K562 (cell line): ENCODE measurements at regions not wholly inside any gene's neighbourhood (a gene's known extent, or its start where the extent isn't known, plus 50 kb on each side); places are given as distances from the start of the nearest gene placed in this dataset.

Experiments used
- CBFA2T2 ChIP-seq: fragments of 450-650 bp; conservative IDR thresholded peaks from 2 replicates; pipeline ENCODE4 v1.6.1; 2017; ENCODE audit warnings: mild to moderate bottlenecking
- GATAD2A ChIP-seq: fragments of 450-650 bp; IDR thresholded peaks from 2 replicates; pipeline ENCODE4 v1.6.1; 2017
- HEY1 ChIP-seq: fragments of 250-450 bp; sonication (Bioruptor Pico); IDR thresholded peaks from 2 replicates; pipeline ENCODE4 v1.5.0; 2020; ENCODE audit warnings: mild to moderate bottlenecking, moderate library complexity, borderline replicate concordance
- MECOM ChIP-seq: fragments of 250-450 bp; sonication (Bioruptor Pico); IDR thresholded peaks from 2 replicates; pipeline ENCODE4 v1.8.0; 2022; ENCODE audit warnings: inconsistent platforms
- NBN ChIP-seq: fragments of 450-650 bp; IDR thresholded peaks from 2 replicates; pipeline ENCODE4 v1.6.1; 2016; ENCODE audit warnings: low read depth, mild to moderate bottlenecking
- NELFE ChIP-seq: IDR thresholded peaks from 2 replicates; pipeline ENCODE4 v1.6.1; 2011; ENCODE audit warnings: mild to moderate bottlenecking; ENCODE audit not compliant: insufficient read depth, insufficient read length
- NRF1 ChIP-seq, 2 experiments: fragments of 450-650 bp; IDR thresholded peaks in 1 of 2; conservative IDR thresholded peaks in 1 of 2; 2 replicates each; pipeline ENCODE4 v1.6.1; 2014; ENCODE audit warnings: mild to moderate bottlenecking in 2 of 2
- PHB ChIP-seq: fragments of 250-450 bp; sonication (Bioruptor Pico); IDR thresholded peaks from 2 replicates; pipeline ENCODE4 v1.5.0; 2021
- PHF8 ChIP-seq: fragments of 200-600 bp; sonication (generic); IDR thresholded peaks from 2 replicates; pipeline ENCODE4 v1.6.1; 2012; ENCODE audit warnings: mixed run types, mild to moderate bottlenecking, inconsistent platforms, low read length, moderate library complexity, borderline replicate concordance
- RBM34 ChIP-seq: fragments of 200-400 bp; formaldehyde crosslinking; IDR thresholded peaks from 2 replicates; pipeline ENCODE4 v1.6.1; 2018; ENCODE audit warnings: low read length, borderline replicate concordance; ENCODE audit not compliant: insufficient read depth
- RFX1 ChIP-seq: fragments of 450-650 bp; IDR thresholded peaks from 2 replicates; pipeline ENCODE4 v1.6.1; 2016; ENCODE audit warnings: mild to moderate bottlenecking, moderate library complexity
- RUNX1 ChIP-seq: sonication (generic); IDR thresholded peaks from 2 replicates; pipeline ENCODE4 v1.6.1; 2016; ENCODE audit warnings: antibody characterized with exemption, low read depth
- SRSF7 ChIP-seq: fragments of 200-400 bp; formaldehyde crosslinking; optimal IDR thresholded peaks from 2 replicates; pipeline ENCODE3; 2017; ENCODE audit warnings: mild to moderate bottlenecking, low read depth, low read length
- TAF1 ChIP-seq: IDR thresholded peaks from 2 replicates; pipeline ENCODE4 v1.6.1; 2011; ENCODE audit warnings: mild to moderate bottlenecking, low read length, moderate library complexity; ENCODE audit not compliant: insufficient read depth, control insufficient read depth, severe bottlenecking; ENCODE audit errors: extremely low read depth
- TBP ChIP-seq: optimal IDR thresholded peaks from 2 replicates; pipeline ENCODE3; 2011; ENCODE audit warnings: low read depth, low read length, improper control_type of control experiment
- TCF3 ChIP-seq: sonication (generic); formaldehyde crosslinking; IDR thresholded peaks from 2 replicates; pipeline ENCODE4 v1.4.0; 2020; ENCODE audit warnings: mild to moderate bottlenecking, missing genetic modification reagents
- ZNF146 ChIP-seq: IDR thresholded peaks from one replicate; pipeline ENCODE4 v1.6.1; 2018; ENCODE audit warnings: missing compliant biosample characterization; ENCODE audit not compliant: unreplicated experiment
- ZNF239 ChIP-seq: fragments of 250-450 bp; sonication (Bioruptor Pico); IDR thresholded peaks from 2 replicates; pipeline ENCODE4 v1.4.0; 2020; ENCODE audit warnings: mild to moderate bottlenecking
- ZNF24 ChIP-seq: fragments of 450-650 bp; IDR thresholded peaks from 2 replicates; pipeline ENCODE4 v1.6.1; 2016
- ZNF408 ChIP-seq: fragments of 250-450 bp; sonication (Bioruptor Pico); IDR thresholded peaks from 2 replicates; pipeline ENCODE4 v1.4.0; 2020; ENCODE audit warnings: low read depth, mild to moderate bottlenecking, moderate library complexity
- ZNF644 ChIP-seq: fragments of 200-800 bp; sonication (Bioruptor generic); IDR thresholded peaks from 2 replicates; pipeline ENCODE4 v1.6.1; 2016; ENCODE audit warnings: low read depth, missing genetic modification characterization, missing compliant biosample characterization
- ZNF780A ChIP-seq: fragments of 250-450 bp; sonication (Bioruptor Pico); IDR thresholded peaks from 2 replicates; pipeline ENCODE4 v1.5.0; 2021; ENCODE audit warnings: mild to moderate bottlenecking
- TF ChIP-seq, protein P1 (sequence below), 3 experiments: fragments of 200-800 bp in 1 of 3; fragments of 250-450 bp in 1 of 3; fragments of 450-650 bp in 1 of 3; sonication (Bioruptor Pico) in 1 of 3; sonication (Bioruptor generic) in 1 of 3; formaldehyde crosslinking in 1 of 3; IDR thresholded peaks; 2 replicates each; pipeline versions ENCODE4 v1.6.1 to v1.8.0; 2016 to 2022; ENCODE audit warnings: mild to moderate bottlenecking in 2 of 3, missing genetic modification characterization in 2 of 3, missing compliant biosample characterization in 1 of 3, moderate library complexity in 1 of 3
- TF ChIP-seq, protein P2 (sequence below): sonication (generic); formaldehyde crosslinking; IDR thresholded peaks from 2 replicates; pipeline ENCODE4 v1.8.0; 2022; ENCODE audit warnings: mild to moderate bottlenecking, missing genetic modification reagents

DNA sequence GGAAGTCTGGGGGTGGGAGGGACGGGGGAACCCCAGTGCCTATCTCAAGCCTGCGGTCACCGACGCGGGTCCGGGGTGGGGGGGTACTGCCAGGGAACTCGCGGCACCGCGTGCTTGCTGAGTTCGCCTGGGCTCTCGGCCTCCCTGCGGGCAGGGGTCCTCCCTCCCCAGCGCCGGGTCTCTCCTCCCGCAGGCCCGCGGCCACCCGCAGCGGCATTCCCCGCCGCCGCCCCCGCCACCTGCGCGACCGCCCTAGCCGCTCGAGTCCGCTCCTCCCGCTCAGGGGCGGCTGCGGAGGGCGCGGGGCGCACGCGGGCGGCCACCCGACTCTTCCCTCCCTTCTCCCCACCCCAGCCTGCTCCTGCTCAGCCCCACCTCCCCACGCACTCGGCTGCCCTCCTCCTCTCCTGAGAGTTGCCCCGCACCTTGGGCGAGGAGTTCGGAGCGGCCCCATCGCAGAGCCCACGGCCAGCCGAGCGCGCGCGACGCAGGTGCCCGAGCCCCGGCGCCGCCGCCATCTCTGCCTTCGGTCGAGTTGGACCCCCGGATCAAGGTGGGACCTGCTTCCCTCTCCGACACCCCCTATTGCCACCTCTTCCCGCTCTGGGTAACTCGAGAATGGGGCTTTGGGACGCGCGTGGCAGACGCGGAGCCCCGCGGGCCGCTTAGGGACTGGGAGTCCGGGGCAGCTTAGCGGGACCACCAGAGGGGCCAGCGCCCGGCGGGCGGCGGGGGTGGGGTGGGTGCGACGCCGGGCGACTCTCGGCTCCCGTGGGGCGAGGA, 105.0 kb downstream of the LEPR start (continued):
- TF ChIP-seq NBN (no peak), TBP (peak; percentile 52), ZNF644 (no peak), RBM34 (no peak), ZNF24 (no peak), ZNF146 (CRISPR knock-in tag) (no peak), ZNF408 (no peak), TCF3 (no peak), ZNF780A (CRISPR knock-in tag) (no peak), MECOM (CRISPR knock-in tag) (no peak), PHF8 (peak; percentile 61; the same call in 1 of the 2 replicates), ZNF239 (CRISPR knock-in tag) (no peak), NELFE (no peak), TAF1 (peak; percentile 18), CBFA2T2 (no peak), RFX1 (no peak), NRF1 (conservative IDR thresholded peaks at IDR 0.05 in 1 of 2, IDR thresholded peaks at IDR 0.05 in 1 of 2) (peak in 1 of 2 experiments; percentile 39; a peak in 2 of 4 replicates), RUNX1 (no peak), GATAD2A (no peak), SRSF7 (no peak), HEY1 (CRISPR knock-in tag) (no peak), PHB (no peak)
- TF ChIP-seq, protein P1, sequence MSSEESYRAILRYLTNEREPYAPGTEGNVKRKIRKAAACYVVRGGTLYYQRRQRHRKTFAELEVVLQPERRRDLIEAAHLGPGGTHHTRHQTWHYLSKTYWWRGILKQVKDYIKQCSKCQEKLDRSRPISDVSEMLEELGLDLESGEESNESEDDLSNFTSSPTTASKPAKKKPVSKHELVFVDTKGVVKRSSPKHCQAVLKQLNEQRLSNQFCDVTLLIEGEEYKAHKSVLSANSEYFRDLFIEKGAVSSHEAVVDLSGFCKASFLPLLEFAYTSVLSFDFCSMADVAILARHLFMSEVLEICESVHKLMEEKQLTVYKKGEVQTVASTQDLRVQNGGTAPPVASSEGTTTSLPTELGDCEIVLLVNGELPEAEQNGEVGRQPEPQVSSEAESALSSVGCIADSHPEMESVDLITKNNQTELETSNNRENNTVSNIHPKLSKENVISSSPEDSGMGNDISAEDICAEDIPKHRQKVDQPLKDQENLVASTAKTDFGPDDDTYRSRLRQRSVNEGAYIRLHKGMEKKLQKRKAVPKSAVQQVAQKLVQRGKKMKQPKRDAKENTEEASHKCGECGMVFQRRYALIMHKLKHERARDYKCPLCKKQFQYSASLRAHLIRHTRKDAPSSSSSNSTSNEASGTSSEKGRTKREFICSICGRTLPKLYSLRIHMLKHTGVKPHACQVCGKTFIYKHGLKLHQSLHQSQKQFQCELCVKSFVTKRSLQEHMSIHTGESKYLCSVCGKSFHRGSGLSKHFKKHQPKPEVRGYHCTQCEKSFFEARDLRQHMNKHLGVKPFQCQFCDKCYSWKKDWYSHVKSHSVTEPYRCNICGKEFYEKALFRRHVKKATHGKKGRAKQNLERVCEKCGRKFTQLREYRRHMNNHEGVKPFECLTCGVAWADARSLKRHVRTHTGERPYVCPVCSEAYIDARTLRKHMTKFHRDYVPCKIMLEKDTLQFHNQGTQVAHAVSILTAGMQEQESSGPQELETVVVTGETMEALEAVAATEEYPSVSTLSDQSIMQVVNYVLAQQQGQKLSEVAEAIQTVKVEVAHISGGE (CRISPR knock-in tag; IDR thresholded peaks at IDR 0.05) = no peak
- TF ChIP-seq, protein P2, sequence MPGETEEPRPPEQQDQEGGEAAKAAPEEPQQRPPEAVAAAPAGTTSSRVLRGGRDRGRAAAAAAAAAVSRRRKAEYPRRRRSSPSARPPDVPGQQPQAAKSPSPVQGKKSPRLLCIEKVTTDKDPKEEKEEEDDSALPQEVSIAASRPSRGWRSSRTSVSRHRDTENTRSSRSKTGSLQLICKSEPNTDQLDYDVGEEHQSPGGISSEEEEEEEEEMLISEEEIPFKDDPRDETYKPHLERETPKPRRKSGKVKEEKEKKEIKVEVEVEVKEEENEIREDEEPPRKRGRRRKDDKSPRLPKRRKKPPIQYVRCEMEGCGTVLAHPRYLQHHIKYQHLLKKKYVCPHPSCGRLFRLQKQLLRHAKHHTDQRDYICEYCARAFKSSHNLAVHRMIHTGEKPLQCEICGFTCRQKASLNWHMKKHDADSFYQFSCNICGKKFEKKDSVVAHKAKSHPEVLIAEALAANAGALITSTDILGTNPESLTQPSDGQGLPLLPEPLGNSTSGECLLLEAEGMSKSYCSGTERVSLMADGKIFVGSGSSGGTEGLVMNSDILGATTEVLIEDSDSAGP (CRISPR knock-in tag) = no peak
